WTC11 (cell line): ENCODE measurements at regions not wholly inside any gene's neighbourhood (a gene's known extent, or its start where the extent isn't known, plus 50 kb on each side); places are given as distances from the start of the nearest gene placed in this dataset.

Experiments used
- ATAC-seq: fragments of 200-7000 bp; cut with Tn5 transposase; 2 replicates; pipeline ENCODE4 v1.10.0; 2021; ENCODE audit warnings: mild to moderate bottlenecking, moderate library complexity
- CTCF ChIA-PET: fragments of 300-600 bp; sonication (Branson Sonifier 250); formaldehyde crosslinking; loops from one replicate; lab custom pipeline; 2021; ENCODE audit warnings: antibody characterized with exemption; lab: Charles Lee
- POLR2A ChIA-PET: fragments of 350-600 bp; sonication (Branson Sonifier 250); formaldehyde crosslinking; loops from one replicate; lab custom pipeline; 2021; ENCODE audit warnings: antibody characterized with exemption; lab: Charles Lee
- DNase-seq: peaks from one replicate; pipeline ENCODE4 v3.0.0; 2021; ENCODE audit warnings: low spot score
- H3K27ac Mint-ChIP-seq: 2 replicates; pipeline ENCODE4 v1.8.0; 2021; ENCODE audit warnings: mixed read lengths
- H3K27me3 Mint-ChIP-seq: 2 replicates; pipeline ENCODE4 v1.8.0; 2021; ENCODE audit warnings: low read depth, mild to moderate bottlenecking, moderate library complexity, mixed read lengths
- H3K36me3 Mint-ChIP-seq: 2 replicates; pipeline ENCODE4 v1.8.0; 2021; ENCODE audit warnings: mixed read lengths
- H3K4me1 Mint-ChIP-seq: 2 replicates; pipeline ENCODE4 v1.8.0; 2022; ENCODE audit warnings: mixed read lengths
- H3K4me3 Mint-ChIP-seq: 2 replicates; pipeline ENCODE4 v1.8.0; 2021; ENCODE audit warnings: mild to moderate bottlenecking, moderate library complexity, mixed read lengths
- H3K9me3 Mint-ChIP-seq: 2 replicates; pipeline ENCODE4 v1.8.0; 2021; ENCODE audit warnings: mixed read lengths
- CREB1 ChIP-seq: sonication (generic); formaldehyde crosslinking; IDR thresholded peaks from 2 replicates; pipeline ENCODE4 v1.8.0; 2023; ENCODE audit warnings: mild to moderate bottlenecking, missing genetic modification reagents
- EMX1 ChIP-seq: fragments of 250-450 bp; sonication (Bioruptor Pico); IDR thresholded peaks from 2 replicates; pipeline ENCODE4 v1.8.0; 2021; ENCODE audit warnings: mild to moderate bottlenecking
- FOXJ3 ChIP-seq: sonication (generic); formaldehyde crosslinking; IDR thresholded peaks from 2 replicates; pipeline ENCODE4 v1.9.0; 2021; ENCODE audit warnings: missing genetic modification reagents, mild to moderate bottlenecking, borderline replicate concordance
- FOXK1 ChIP-seq: sonication (generic); formaldehyde crosslinking; IDR thresholded peaks from 2 replicates; pipeline ENCODE4 v1.8.0; 2022; ENCODE audit warnings: mild to moderate bottlenecking, moderate library complexity, missing genetic modification reagents
- IRF2 ChIP-seq: sonication (generic); formaldehyde crosslinking; IDR thresholded peaks from 2 replicates; pipeline ENCODE4 v1.8.0; 2022; ENCODE audit warnings: low read depth, missing genetic modification reagents, borderline replicate concordance
- KAT7 ChIP-seq: sonication (generic); formaldehyde crosslinking; IDR thresholded peaks from 2 replicates; pipeline ENCODE4 v1.8.1; 2023; ENCODE audit warnings: missing genetic modification reagents, mild to moderate bottlenecking, borderline replicate concordance
- MYBL2 ChIP-seq: sonication (generic); formaldehyde crosslinking; IDR thresholded peaks from 2 replicates; pipeline ENCODE4 v1.8.1; 2023; ENCODE audit warnings: mild to moderate bottlenecking, moderate library complexity, missing genetic modification reagents
- NFATC4 ChIP-seq: fragments of 250-450 bp; sonication (Bioruptor Pico); IDR thresholded peaks from 2 replicates; pipeline ENCODE4 v1.9.0; 2021; ENCODE audit warnings: mild to moderate bottlenecking
- NFE2L1 ChIP-seq: sonication (generic); formaldehyde crosslinking; IDR thresholded peaks from 2 replicates; pipeline ENCODE4 v1.8.1; 2023; ENCODE audit warnings: missing genetic modification reagents
- NFYB ChIP-seq: sonication (generic); formaldehyde crosslinking; conservative IDR thresholded peaks from 2 replicates; pipeline ENCODE4 v1.8.0; 2022; ENCODE audit warnings: low read depth, missing genetic modification reagents
- NR2C2 ChIP-seq: sonication (generic); formaldehyde crosslinking; IDR thresholded peaks from 2 replicates; pipeline ENCODE4 v1.8.0; 2022; ENCODE audit warnings: mild to moderate bottlenecking, missing genetic modification reagents
- SMAD4 ChIP-seq: sonication (generic); formaldehyde crosslinking; IDR thresholded peaks from 2 replicates; pipeline ENCODE4 v1.8.0; 2022; ENCODE audit warnings: mild to moderate bottlenecking, missing genetic modification reagents
- TEAD1 ChIP-seq: sonication (generic); formaldehyde crosslinking; IDR thresholded peaks from 2 replicates; pipeline ENCODE4 v1.8.0; 2022; ENCODE audit warnings: mild to moderate bottlenecking, missing genetic modification reagents
- TEAD4 ChIP-seq: sonication (generic); formaldehyde crosslinking; IDR thresholded peaks from 2 replicates; pipeline ENCODE4 v1.8.0; 2022; ENCODE audit warnings: mild to moderate bottlenecking, missing genetic modification reagents
- TP53 ChIP-seq: sonication (generic); formaldehyde crosslinking; IDR thresholded peaks from 2 replicates; pipeline ENCODE4 v1.8.1; 2023; ENCODE audit warnings: mild to moderate bottlenecking, missing genetic modification reagents
- ZNF396 ChIP-seq: fragments of 250-450 bp; sonication (Bioruptor Pico); IDR thresholded peaks from 2 replicates; pipeline ENCODE4 v1.8.0; 2021; ENCODE audit warnings: mild to moderate bottlenecking, moderate library complexity, borderline replicate concordance
- ZNF423 ChIP-seq: fragments of 250-450 bp; sonication (Bioruptor Pico); IDR thresholded peaks from 2 replicates; pipeline ENCODE4 v2.1.2; 2022; ENCODE audit warnings: mild to moderate bottlenecking, moderate library complexity
- ZNF671 ChIP-seq: fragments of 250-450 bp; sonication (Bioruptor Pico); IDR thresholded peaks from 2 replicates; pipeline ENCODE4 v1.8.0; 2021; ENCODE audit warnings: mild to moderate bottlenecking
- TF ChIP-seq, protein P1 (sequence below): fragments of 250-450 bp; sonication (Bioruptor Pico); IDR thresholded peaks from 2 replicates; pipeline ENCODE4 v2.1.2; 2022; ENCODE audit warnings: mild to moderate bottlenecking, moderate library complexity
- TF ChIP-seq, protein P2 (sequence below): sonication (generic); formaldehyde crosslinking; IDR thresholded peaks from 2 replicates; pipeline ENCODE4 v1.8.1; 2023; ENCODE audit warnings: mild to moderate bottlenecking, moderate library complexity, missing genetic modification reagents
- TF ChIP-seq, protein P3 (sequence below): sonication (generic); formaldehyde crosslinking; conservative IDR thresholded peaks from 2 replicates; pipeline ENCODE4 v1.8.1; 2022; ENCODE audit warnings: mild to moderate bottlenecking, missing genetic modification reagents
- TF ChIP-seq, protein P4 (sequence below): sonication (generic); formaldehyde crosslinking; IDR thresholded peaks from 2 replicates; pipeline ENCODE4 v1.8.1; 2023; ENCODE audit warnings: mild to moderate bottlenecking, missing genetic modification reagents
- TF ChIP-seq, protein P5 (sequence below): sonication (generic); formaldehyde crosslinking; IDR thresholded peaks from 2 replicates; pipeline ENCODE4 v1.8.0; 2022; ENCODE audit warnings: mild to moderate bottlenecking, missing genetic modification reagents
- TF ChIP-seq, protein P6 (sequence below): sonication (generic); formaldehyde crosslinking; IDR thresholded peaks from 2 replicates; pipeline ENCODE4 v1.8.0; 2022; ENCODE audit warnings: mild to moderate bottlenecking, missing genetic modification reagents
- TF ChIP-seq, protein P7 (sequence below): sonication (generic); formaldehyde crosslinking; IDR thresholded peaks from 2 replicates; pipeline ENCODE4 v1.8.1; 2022; ENCODE audit warnings: mild to moderate bottlenecking, moderate library complexity, missing genetic modification reagents
- TF ChIP-seq, protein P8 (sequence below): sonication (generic); formaldehyde crosslinking; IDR thresholded peaks from 2 replicates; pipeline ENCODE4 v1.8.0; 2022; ENCODE audit warnings: mild to moderate bottlenecking, missing genetic modification reagents

DNA sequence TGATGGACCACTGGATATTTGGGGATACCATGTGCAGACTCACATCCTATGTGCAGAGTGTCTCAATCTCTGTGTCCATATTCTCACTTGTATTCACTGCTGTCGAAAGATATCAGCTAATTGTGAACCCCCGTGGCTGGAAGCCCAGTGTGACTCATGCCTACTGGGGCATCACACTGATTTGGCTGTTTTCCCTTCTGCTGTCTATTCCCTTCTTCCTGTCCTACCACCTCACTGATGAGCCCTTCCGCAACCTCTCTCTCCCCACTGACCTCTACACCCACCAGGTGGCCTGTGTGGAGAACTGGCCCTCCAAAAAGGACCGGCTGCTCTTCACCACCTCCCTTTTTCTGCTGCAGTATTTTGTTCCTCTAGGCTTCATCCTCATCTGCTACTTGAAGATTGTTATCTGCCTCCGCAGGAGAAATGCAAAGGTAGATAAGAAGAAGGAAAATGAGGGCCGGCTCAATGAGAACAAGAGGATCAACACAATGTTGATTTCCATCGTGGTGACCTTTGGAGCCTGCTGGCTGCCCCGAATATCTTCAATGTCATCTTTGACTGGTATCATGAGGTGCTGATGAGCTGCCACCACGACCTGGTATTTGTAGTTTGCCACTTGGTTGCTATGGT, 54.5 kb upstream of the HNRNPA0 start:
- DNase-seq = no peak
- H3K9me3 Mint-ChIP-seq = peaks cover 8% of the 10 kb centered on the region
- H3K4me3 Mint-ChIP-seq = no peak overlapping the region
- no peak overlapping the region for H3K27ac Mint-ChIP-seq
- POLR2A ChIA-PET = no interaction called here
- H3K4me1 Mint-ChIP-seq = no peaks in the 10 kb centered on the region
- no peaks in the 10 kb centered on the region for H3K27me3 Mint-ChIP-seq
- CTCF ChIA-PET = interaction anchor here (1.1 to 1.7 kb wide), 2 partner anchors 179 to 257 kb away, joined by 3 to 4 read pairs; no protein-coding TSS in a partner anchor
- TF ChIP-seq NR2C2 (no peak), FOXK1 (CRISPR knock-in tag) (no peak), MYBL2 (CRISPR knock-in tag) (no peak), ZNF671 (no peak), FOXJ3 (CRISPR knock-in tag) (no peak), TEAD1 (CRISPR knock-in tag) (no peak), KAT7 (CRISPR knock-in tag) (no peak), TP53 (CRISPR knock-in tag) (no peak), TEAD4 (CRISPR knock-in tag) (no peak), SMAD4 (CRISPR knock-in tag) (no peak)
- TF ChIP-seq, protein P1, sequence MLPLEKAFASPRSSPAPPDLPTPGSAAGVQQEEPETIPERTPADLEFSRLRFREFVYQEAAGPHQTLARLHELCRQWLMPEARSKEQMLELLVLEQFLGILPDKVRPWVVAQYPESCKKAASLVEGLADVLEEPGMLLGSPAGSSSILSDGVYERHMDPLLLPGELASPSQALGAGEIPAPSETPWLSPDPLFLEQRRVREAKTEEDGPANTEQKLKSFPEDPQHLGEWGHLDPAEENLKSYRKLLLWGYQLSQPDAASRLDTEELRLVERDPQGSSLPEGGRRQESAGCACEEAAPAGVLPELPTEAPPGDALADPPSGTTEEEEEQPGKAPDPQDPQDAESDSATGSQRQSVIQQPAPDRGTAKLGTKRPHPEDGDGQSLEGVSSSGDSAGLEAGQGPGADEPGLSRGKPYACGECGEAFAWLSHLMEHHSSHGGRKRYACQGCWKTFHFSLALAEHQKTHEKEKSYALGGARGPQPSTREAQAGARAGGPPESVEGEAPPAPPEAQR (CRISPR knock-in tag) = no peak
- TF ChIP-seq, protein P2, sequence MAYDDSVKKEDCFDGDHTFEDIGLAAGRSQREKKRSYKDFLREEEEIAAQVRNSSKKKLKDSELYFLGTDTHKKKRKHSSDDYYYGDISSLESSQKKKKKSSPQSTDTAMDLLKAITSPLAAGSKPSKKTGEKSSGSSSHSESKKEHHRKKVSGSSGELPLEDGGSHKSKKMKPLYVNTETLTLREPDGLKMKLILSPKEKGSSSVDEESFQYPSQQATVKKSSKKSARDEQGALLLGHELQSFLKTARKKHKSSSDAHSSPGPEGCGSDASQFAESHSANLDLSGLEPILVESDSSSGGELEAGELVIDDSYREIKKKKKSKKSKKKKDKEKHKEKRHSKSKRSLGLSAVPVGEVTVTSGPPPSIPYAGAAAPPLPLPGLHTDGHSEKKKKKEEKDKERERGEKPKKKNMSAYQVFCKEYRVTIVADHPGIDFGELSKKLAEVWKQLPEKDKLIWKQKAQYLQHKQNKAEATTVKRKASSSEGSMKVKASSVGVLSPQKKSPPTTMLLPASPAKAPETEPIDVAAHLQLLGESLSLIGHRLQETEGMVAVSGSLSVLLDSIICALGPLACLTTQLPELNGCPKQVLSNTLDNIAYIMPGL (CRISPR knock-in tag) = no peak
- TF ChIP-seq, protein P3, sequence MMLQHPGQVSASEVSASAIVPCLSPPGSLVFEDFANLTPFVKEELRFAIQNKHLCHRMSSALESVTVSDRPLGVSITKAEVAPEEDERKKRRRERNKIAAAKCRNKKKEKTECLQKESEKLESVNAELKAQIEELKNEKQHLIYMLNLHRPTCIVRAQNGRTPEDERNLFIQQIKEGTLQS (CRISPR knock-in tag) = no peak
- no peaks in the 10 kb centered on the region for H3K36me3 Mint-ChIP-seq
- ATAC-seq = no peak

DNA sequence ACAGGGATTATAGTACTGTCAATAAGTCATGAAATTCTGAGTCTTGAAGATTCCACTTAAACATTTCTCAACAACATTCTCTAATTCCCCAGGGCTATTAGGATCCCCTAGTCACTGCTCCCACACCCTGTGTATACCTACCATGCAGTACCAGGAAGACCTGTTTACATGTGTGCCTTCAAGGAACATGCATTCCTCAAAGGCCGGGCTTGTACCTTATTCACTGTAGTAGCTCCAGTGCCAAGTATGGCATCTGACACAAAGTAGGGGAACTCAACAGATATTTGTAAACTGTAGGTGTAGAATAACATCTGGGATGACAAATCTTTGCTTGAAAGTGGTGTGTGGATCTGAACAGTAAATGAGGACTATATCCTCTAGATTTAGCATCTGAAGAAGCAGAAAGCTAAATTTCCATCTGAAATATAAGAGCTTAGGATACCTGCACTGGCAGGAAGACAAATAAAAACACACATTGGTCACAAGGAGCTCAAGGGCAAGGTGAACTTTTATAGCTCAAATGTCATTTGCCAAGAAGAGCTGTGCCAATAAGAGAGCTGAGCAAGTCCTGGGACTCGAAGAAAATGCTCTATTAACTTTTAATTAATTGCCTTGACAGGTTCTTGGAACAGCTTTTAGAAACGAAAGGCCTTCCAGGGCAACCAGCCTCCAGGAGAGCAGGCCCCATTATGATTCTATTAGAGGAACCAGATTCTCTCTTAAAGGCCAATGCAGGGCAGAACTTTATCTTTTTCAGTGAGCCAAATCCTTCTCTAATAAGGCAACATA, 52.3 kb upstream of the MYOT start:
- ATAC-seq (no peak), DNase-seq (no peak)
- CTCF ChIA-PET = interaction anchor here (1.7 to 2.9 kb wide), 2 partner anchors 36 to 186 kb away, joined by 6 to 19 read pairs; no protein-coding TSS in a partner anchor
- POLR2A ChIA-PET = interaction anchor here (0.7 kb wide), 2 partner anchors 87 to 133 kb away, joined by 3 read pairs; no protein-coding TSS in a partner anchor
- no peaks in the 10 kb centered on the region for H3K27me3 Mint-ChIP-seq
- H3K27ac Mint-ChIP-seq = no peak overlapping the region
- H3K36me3 Mint-ChIP-seq = no peaks in the 10 kb centered on the region
- H3K4me3 Mint-ChIP-seq = no peak overlapping the region
- H3K4me1 Mint-ChIP-seq = no peaks in the 10 kb centered on the region
- H3K9me3 Mint-ChIP-seq = peaks cover 8% of the 10 kb centered on the region
- TF ChIP-seq CREB1 (CRISPR knock-in tag) (no peak), IRF2 (CRISPR knock-in tag) (no peak), SMAD4 (CRISPR knock-in tag) (no peak), ZNF423 (no peak), NFE2L1 (CRISPR knock-in tag) (no peak), NFATC4 (no peak), ZNF396 (no peak), EMX1 (CRISPR knock-in tag) (no peak), NFYB (CRISPR knock-in tag) (no peak), TEAD1 (CRISPR knock-in tag) (no peak), NR2C2 (no peak)
- TF ChIP-seq, protein P4, sequence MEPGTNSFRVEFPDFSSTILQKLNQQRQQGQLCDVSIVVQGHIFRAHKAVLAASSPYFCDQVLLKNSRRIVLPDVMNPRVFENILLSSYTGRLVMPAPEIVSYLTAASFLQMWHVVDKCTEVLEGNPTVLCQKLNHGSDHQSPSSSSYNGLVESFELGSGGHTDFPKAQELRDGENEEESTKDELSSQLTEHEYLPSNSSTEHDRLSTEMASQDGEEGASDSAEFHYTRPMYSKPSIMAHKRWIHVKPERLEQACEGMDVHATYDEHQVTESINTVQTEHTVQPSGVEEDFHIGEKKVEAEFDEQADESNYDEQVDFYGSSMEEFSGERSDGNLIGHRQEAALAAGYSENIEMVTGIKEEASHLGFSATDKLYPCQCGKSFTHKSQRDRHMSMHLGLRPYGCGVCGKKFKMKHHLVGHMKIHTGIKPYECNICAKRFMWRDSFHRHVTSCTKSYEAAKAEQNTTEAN (CRISPR knock-in tag) = no peak
- TF ChIP-seq, protein P5, sequence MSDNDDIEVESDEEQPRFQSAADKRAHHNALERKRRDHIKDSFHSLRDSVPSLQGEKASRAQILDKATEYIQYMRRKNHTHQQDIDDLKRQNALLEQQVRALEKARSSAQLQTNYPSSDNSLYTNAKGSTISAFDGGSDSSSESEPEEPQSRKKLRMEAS (CRISPR knock-in tag) = no peak
- TF ChIP-seq, protein P6, sequence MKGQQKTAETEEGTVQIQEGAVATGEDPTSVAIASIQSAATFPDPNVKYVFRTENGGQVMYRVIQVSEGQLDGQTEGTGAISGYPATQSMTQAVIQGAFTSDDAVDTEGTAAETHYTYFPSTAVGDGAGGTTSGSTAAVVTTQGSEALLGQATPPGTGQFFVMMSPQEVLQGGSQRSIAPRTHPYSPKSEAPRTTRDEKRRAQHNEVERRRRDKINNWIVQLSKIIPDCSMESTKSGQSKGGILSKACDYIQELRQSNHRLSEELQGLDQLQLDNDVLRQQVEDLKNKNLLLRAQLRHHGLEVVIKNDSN (CRISPR knock-in tag) = no peak
- TF ChIP-seq, protein P7, sequence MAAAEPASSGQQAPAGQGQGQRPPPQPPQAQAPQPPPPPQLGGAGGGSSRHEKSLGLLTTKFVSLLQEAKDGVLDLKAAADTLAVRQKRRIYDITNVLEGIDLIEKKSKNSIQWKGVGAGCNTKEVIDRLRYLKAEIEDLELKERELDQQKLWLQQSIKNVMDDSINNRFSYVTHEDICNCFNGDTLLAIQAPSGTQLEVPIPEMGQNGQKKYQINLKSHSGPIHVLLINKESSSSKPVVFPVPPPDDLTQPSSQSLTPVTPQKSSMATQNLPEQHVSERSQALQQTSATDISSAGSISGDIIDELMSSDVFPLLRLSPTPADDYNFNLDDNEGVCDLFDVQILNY (CRISPR knock-in tag) = no peak
- TF ChIP-seq, protein P3 (CRISPR knock-in tag) = no peak
- TF ChIP-seq, protein P8, sequence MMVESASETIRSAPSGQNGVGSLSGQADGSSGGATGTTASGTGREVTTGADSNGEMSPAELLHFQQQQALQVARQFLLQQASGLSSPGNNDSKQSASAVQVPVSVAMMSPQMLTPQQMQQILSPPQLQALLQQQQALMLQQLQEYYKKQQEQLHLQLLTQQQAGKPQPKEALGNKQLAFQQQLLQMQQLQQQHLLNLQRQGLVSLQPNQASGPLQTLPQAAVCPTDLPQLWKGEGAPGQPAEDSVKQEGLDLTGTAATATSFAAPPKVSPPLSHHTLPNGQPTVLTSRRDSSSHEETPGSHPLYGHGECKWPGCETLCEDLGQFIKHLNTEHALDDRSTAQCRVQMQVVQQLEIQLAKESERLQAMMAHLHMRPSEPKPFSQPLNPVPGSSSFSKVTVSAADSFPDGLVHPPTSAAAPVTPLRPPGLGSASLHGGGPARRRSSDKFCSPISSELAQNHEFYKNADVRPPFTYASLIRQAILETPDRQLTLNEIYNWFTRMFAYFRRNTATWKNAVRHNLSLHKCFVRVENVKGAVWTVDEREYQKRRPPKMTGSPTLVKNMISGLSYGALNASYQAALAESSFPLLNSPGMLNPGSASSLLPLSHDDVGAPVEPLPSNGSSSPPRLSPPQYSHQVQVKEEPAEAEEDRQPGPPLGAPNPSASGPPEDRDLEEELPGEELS = no peak
